ENCODE measurements at regions not wholly inside any gene's neighbourhood (a gene's known extent, or its start where the extent isn't known, plus 50 kb on each side); places are given as distances from the start of the nearest gene placed in this dataset.

DNA sequence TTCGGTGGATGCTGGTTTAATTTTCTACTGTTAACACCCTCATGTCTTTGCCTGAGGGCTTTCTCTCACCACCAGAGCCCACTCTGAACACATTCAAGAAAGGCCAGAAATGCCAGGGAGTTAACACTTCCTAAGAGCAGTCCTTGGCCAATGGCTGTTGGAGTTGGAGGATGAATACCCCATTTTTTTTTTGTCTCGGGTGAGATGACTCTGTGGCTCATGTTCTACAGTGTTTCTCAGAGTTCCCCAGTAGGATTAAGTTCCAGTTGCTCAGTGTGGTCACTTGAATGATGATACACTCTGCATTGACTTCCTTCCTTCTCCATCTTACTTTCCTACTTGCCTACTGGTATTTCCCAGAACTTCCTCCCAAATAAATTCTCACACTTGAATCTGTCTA, 65.8 kb downstream of the FOS start:
- Histone ChIP-seq H3K4me1 (ENCODE audit: low read length) (no peaks in the 10 kb centered on the region), H3K36me3 (replicated peaks; ENCODE audit: insufficient read depth, low read length) (no peaks in the 10 kb centered on the region), H3K9me3 (replicated peaks; ENCODE audit: insufficient read depth, low read length) (no peaks in the 10 kb centered on the region), H2AFZ (ENCODE audit: low read length) (no peak overlapping the region), H3K4me2 (ENCODE audit: low read depth, low read length) (no peak overlapping the region), H3K79me2 (ENCODE audit: low read length) (no peaks in the 10 kb centered on the region), H3K27me3 (replicated peaks; ENCODE audit: insufficient read depth, low read length) (no peaks in the 10 kb centered on the region), H3K4me3 (ENCODE audit: low read length) (no peak overlapping the region), H3K9ac (ENCODE audit: low read length) (no peak overlapping the region), H3F3A (ENCODE audit: insufficient read depth, low read length) (no peaks in the 10 kb centered on the region), H3K9me2 (replicated peaks; ENCODE audit: insufficient read depth, low read length) (no peaks in the 10 kb centered on the region), H3K27ac (ENCODE audit: low read length) (no peak overlapping the region), H4K20me1 (ENCODE audit: insufficient read depth, low read length) (no peaks in the 10 kb centered on the region)
- TF ChIP-seq EZH2 (optimal IDR thresholded peaks at IDR 0.05; ENCODE audit: low read depth, low read length) (no peak), EZH2phosphoT487 (IDR thresholded peaks at IDR 0.05; ENCODE audit: low read length) (no peak)
- TF ChIP-seq, protein P1, sequence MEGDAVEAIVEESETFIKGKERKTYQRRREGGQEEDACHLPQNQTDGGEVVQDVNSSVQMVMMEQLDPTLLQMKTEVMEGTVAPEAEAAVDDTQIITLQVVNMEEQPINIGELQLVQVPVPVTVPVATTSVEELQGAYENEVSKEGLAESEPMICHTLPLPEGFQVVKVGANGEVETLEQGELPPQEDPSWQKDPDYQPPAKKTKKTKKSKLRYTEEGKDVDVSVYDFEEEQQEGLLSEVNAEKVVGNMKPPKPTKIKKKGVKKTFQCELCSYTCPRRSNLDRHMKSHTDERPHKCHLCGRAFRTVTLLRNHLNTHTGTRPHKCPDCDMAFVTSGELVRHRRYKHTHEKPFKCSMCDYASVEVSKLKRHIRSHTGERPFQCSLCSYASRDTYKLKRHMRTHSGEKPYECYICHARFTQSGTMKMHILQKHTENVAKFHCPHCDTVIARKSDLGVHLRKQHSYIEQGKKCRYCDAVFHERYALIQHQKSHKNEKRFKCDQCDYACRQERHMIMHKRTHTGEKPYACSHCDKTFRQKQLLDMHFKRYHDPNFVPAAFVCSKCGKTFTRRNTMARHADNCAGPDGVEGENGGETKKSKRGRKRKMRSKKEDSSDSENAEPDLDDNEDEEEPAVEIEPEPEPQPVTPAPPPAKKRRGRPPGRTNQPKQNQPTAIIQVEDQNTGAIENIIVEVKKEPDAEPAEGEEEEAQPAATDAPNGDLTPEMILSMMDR (IDR thresholded peaks at IDR 0.05; ENCODE audit: low read length): no peak
- DNase-seq: no peak

DNA sequence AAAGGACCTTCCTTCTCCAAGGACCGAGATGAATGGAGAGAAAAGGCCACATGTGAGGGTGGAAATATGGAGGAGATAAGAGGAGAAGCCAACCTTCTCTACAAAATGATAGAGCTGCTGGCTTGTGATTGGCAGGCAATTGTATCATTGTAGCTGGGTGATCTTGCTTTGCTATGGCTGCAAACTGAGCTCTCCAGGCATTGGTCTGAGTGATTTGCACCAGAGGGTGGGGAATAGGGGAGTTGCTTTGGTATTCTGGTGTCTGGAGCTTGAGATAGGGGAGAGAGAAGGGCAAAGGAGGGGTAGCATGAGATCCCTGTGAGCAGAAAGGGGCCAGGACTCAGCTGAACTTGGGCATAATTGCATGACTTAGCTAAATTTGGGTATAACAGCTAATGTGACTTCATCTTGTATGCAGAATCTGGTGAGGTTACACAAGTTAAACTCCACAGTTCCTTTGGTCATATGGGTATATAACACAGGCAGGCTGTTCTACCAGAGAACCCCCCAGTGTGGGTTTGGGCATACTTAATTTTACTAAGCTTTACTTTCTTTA, 72.0 kb downstream of the FOS start:
- Histone ChIP-seq H3K79me2 (ENCODE audit: low read length) (no peaks in the 10 kb centered on the region), H3K36me3 (replicated peaks; ENCODE audit: insufficient read depth, low read length) (no peaks in the 10 kb centered on the region), H3K4me2 (ENCODE audit: low read depth, low read length) (no peak overlapping the region), H3K9me2 (replicated peaks; ENCODE audit: insufficient read depth, low read length) (no peaks in the 10 kb centered on the region), H3K9me3 (replicated peaks; ENCODE audit: insufficient read depth, low read length) (no peaks in the 10 kb centered on the region), H3F3A (ENCODE audit: insufficient read depth, low read length) (no peaks in the 10 kb centered on the region), H4K20me1 (ENCODE audit: insufficient read depth, low read length) (no peaks in the 10 kb centered on the region), H2AFZ (ENCODE audit: low read length) (no peak overlapping the region), H3K4me3 (ENCODE audit: low read length) (no peak overlapping the region), H3K4me1 (ENCODE audit: low read length) (no peaks in the 10 kb centered on the region), H3K9ac (ENCODE audit: low read length) (no peak overlapping the region), H3K27ac (ENCODE audit: low read length) (no peak overlapping the region), H3K27me3 (replicated peaks; ENCODE audit: insufficient read depth, low read length) (no peaks in the 10 kb centered on the region)
- TF ChIP-seq EZH2 (optimal IDR thresholded peaks at IDR 0.05; ENCODE audit: low read depth, low read length): no peak
- no peak for DNase-seq

DNA sequence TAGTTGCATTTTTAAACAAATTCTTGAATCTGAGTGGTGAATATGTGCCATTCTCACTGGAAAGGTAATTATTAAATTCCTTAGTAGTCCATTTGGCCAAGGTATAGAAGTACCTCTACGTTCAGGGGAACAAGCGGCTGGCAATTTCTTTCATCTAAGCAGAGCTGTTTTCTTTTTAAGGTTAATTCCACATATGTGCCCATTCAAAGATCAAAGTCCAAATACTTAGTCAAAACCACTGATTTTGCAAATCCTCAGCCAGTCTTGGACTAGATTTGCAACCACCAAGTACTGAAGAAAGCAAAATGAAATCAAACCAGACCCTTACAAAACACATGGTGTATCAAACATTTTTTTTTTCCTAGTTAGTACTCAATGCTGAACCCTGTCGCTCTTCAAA, 68.7 kb upstream of the JDP2 start:
- Histone ChIP-seq H3K27me3 (replicated peaks; ENCODE audit: insufficient read depth, low read length) (no peaks in the 10 kb centered on the region), H3K36me3 (replicated peaks; ENCODE audit: insufficient read depth, low read length) (no peaks in the 10 kb centered on the region), H3F3A (ENCODE audit: insufficient read depth, low read length) (no peaks in the 10 kb centered on the region), H3K9me2 (replicated peaks; ENCODE audit: insufficient read depth, low read length) (no peaks in the 10 kb centered on the region), H3K4me1 (ENCODE audit: low read length) (no peaks in the 10 kb centered on the region), H3K4me2 (ENCODE audit: low read depth, low read length) (no peak overlapping the region), H3K9ac (ENCODE audit: low read length) (no peak overlapping the region), H3K79me2 (ENCODE audit: low read length) (no peaks in the 10 kb centered on the region), H3K4me3 (ENCODE audit: low read length) (no peak overlapping the region), H3K9me3 (replicated peaks; ENCODE audit: insufficient read depth, low read length) (no peaks in the 10 kb centered on the region), H4K20me1 (ENCODE audit: insufficient read depth, low read length) (no peaks in the 10 kb centered on the region), H2AFZ (ENCODE audit: low read length) (no peak overlapping the region), H3K27ac (ENCODE audit: low read length) (no peak overlapping the region)
- no peak for DNase-seq
- TF ChIP-seq EZH2phosphoT487 (IDR thresholded peaks at IDR 0.05; ENCODE audit: low read length) (no peak), EZH2 (optimal IDR thresholded peaks at IDR 0.05; ENCODE audit: low read depth, low read length) (no peak)
- TF ChIP-seq, protein P1 (IDR thresholded peaks at IDR 0.05; ENCODE audit: low read length): no peak

DNA sequence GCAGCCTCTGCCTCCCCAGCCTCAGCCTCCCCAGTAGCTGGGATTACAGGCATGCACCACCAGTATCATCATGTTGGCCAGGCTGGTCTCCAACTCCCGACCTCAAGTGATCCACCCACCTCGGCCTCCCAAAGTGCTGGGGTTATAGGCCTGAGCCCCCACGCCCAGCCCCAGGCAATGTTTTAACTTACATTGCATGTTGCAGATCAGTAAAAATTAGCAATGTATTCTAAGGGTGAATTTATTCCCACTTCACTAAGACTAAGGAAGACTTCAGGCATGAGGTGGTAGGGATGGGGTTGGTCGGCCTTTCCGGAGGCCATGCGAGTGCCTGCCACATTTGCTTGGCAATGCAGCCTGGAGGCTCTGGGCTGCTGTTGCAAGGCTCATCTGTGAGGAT, 66.8 kb upstream of the JDP2 start:
- Histone ChIP-seq H3K9me3 (replicated peaks; ENCODE audit: insufficient read depth, low read length) (no peaks in the 10 kb centered on the region), H3K36me3 (replicated peaks; ENCODE audit: insufficient read depth, low read length) (no peaks in the 10 kb centered on the region), H2AFZ (ENCODE audit: low read length) (no peak overlapping the region), H3K79me2 (ENCODE audit: low read length) (no peaks in the 10 kb centered on the region), H3K27ac (ENCODE audit: low read length) (no peak overlapping the region), H3F3A (ENCODE audit: insufficient read depth, low read length) (no peaks in the 10 kb centered on the region), H3K4me3 (ENCODE audit: low read length) (no peak overlapping the region), H3K9ac (ENCODE audit: low read length) (no peak overlapping the region), H3K4me1 (ENCODE audit: low read length) (no peaks in the 10 kb centered on the region), H4K20me1 (ENCODE audit: insufficient read depth, low read length) (no peaks in the 10 kb centered on the region), H3K9me2 (replicated peaks; ENCODE audit: insufficient read depth, low read length) (no peaks in the 10 kb centered on the region), H3K27me3 (replicated peaks; ENCODE audit: insufficient read depth, low read length) (no peaks in the 10 kb centered on the region), H3K4me2 (ENCODE audit: low read depth, low read length) (no peak overlapping the region)
- no peak for DNase-seq
- TF ChIP-seq EZH2 (optimal IDR thresholded peaks at IDR 0.05; ENCODE audit: low read depth, low read length) (no peak), EZH2phosphoT487 (IDR thresholded peaks at IDR 0.05; ENCODE audit: low read length) (no peak)
- TF ChIP-seq, protein P1 (IDR thresholded peaks at IDR 0.05; ENCODE audit: low read length): no peak

All from MM.1S (cell line).